A549 (cell line): ENCODE measurements at regions not wholly inside any gene's neighbourhood (a gene's known extent, or its start where the extent isn't known, plus 50 kb on each side); places are given as distances from the start of the nearest gene placed in this dataset.
"Not testable (repeated sequence)": the region's sequence is repeated elsewhere in the genome, so short reads cannot be mapped to it uniquely, and the experiment has no call there.

Experiments used
- ATAC-seq, 2 experiments: fragments of 200-7000 bp in 1 of 2; fragments of >200 bp in 1 of 2; cut with Nextera tagmentation in 1 of 2; cut with Tn5 transposase in 1 of 2; 3 replicates each; pipeline versions ENCODE4 v1.8.0 to v1.9.1; 2018 to 2020; ENCODE audit warnings: mild to moderate bottlenecking in 1 of 2, moderate library complexity in 1 of 2
- CTCF ChIA-PET: fragments of 300-600 bp; sonication (Branson Sonifier 250); formaldehyde crosslinking; extraction: SDS; loops from one replicate; lab custom pipeline; 2021; ENCODE audit warnings: antibody characterized with exemption, inconsistent platforms; lab: Yijun Ruan, JAX
- POLR2A ChIA-PET: fragments of 350-600 bp; formaldehyde crosslinking; extraction: SDS; loops from one replicate; lab custom pipeline; 2021; ENCODE audit warnings: antibody characterized with exemption, inconsistent platforms; lab: Yijun Ruan, JAX
- DNase-seq, 2 experiments: peaks; one replicate each; pipeline versions ENCODE4 v3.0.0 to v3.0.0-alpha.2; 2011 to 2016; ENCODE audit warnings: low read depth in 1 of 2, low spot score in 1 of 2
- FAIRE-seq: peaks from 2 replicates; lab custom pipeline; 2011; peaks lifted over from hg19 to GRCh38; lab: Jason Lieb, UNC
- H3K27ac ChIP-seq, 2 experiments: fragments of >200 bp; sonication (Bioruptor Twin); formaldehyde crosslinking; 3 replicates each; pipeline ENCODE4 v1.5.1; 2016 to 2017
- H3K4me1 ChIP-seq: fragments of >200 bp; sonication (Bioruptor Twin); formaldehyde crosslinking; 3 replicates; pipeline ENCODE4 v1.6.1; 2016
- H3K4me2 ChIP-seq: fragments of >200 bp; sonication (Bioruptor Twin); formaldehyde crosslinking; 3 replicates; pipeline ENCODE4 v1.6.1; 2016
- H3K4me3 ChIP-seq: fragments of >200 bp; sonication (Bioruptor Twin); formaldehyde crosslinking; 3 replicates; pipeline ENCODE4 v1.5.1; 2016
- H3K9me3 ChIP-seq: fragments of >200 bp; sonication (Bioruptor Twin); formaldehyde crosslinking; 3 replicates; pipeline ENCODE4 v1.6.1; 2016
- CBX8 ChIP-seq: fragments of 200-600 bp; sonication (generic); IDR thresholded peaks from 2 replicates; pipeline ENCODE4 v1.6.1; 2016
- CHD2 ChIP-seq: fragments of 150-350 bp; IDR thresholded peaks from 2 replicates; pipeline ENCODE4 v1.6.1; 2014; ENCODE audit warnings: low read length; ENCODE audit not compliant: partially characterized antibody
- CHD4 ChIP-seq: fragments of 200-600 bp; sonication (generic); IDR thresholded peaks from 2 replicates; pipeline ENCODE4 v1.6.1; 2016; ENCODE audit warnings: antibody characterized with exemption, mild to moderate bottlenecking, borderline replicate concordance
- EHMT2 ChIP-seq: fragments of 200-600 bp; sonication (generic); IDR thresholded peaks from 2 replicates; pipeline ENCODE4 v1.6.1; 2016; ENCODE audit warnings: antibody characterized with exemption, low read depth, mild to moderate bottlenecking, moderate library complexity
- ESRRA ChIP-seq: fragments of 150-350 bp; IDR thresholded peaks from 2 replicates; pipeline ENCODE4 v1.6.1; 2014; ENCODE audit warnings: mild to moderate bottlenecking, low read length, borderline replicate concordance
- FOXS1 ChIP-seq: fragments of 250-450 bp; sonication (Bioruptor Pico); IDR thresholded peaks from 2 replicates; pipeline ENCODE4 v1.5.0; 2020; ENCODE audit warnings: mild to moderate bottlenecking, moderate library complexity
- HDAC2 ChIP-seq: fragments of 200-600 bp; sonication (generic); IDR thresholded peaks from 2 replicates; pipeline ENCODE4 v1.6.1; 2016
- HEYL ChIP-seq: fragments of 250-450 bp; sonication (Bioruptor Pico); IDR thresholded peaks from 2 replicates; pipeline ENCODE4 v1.8.0; 2021; ENCODE audit warnings: mild to moderate bottlenecking, moderate library complexity
- HOXB5 ChIP-seq: fragments of 250-450 bp; sonication (Bioruptor Pico); IDR thresholded peaks from 2 replicates; pipeline ENCODE4 v1.5.0; 2020; ENCODE audit warnings: mild to moderate bottlenecking, moderate library complexity
- MYC ChIP-seq: IDR thresholded peaks from 2 replicates; pipeline ENCODE4 v1.6.1; 2012; ENCODE audit warnings: mild to moderate bottlenecking, inconsistent platforms, low read length, improper control_type of control experiment, borderline replicate concordance
- PHF8 ChIP-seq: fragments of 200-600 bp; sonication (generic); IDR thresholded peaks from 2 replicates; pipeline ENCODE4 v1.6.1; 2016; ENCODE audit warnings: low read depth, mild to moderate bottlenecking, antibody characterized with exemption, moderate library complexity, borderline replicate concordance
- RARB ChIP-seq: fragments of 250-450 bp; sonication (Bioruptor Pico); IDR thresholded peaks from 2 replicates; pipeline ENCODE4 v1.8.0; 2021; ENCODE audit warnings: mild to moderate bottlenecking, moderate library complexity
- RFX5 ChIP-seq: fragments of 450-650 bp; IDR thresholded peaks from 2 replicates; pipeline ENCODE4 v1.7.1; 2014; ENCODE audit warnings: antibody characterized with exemption, mild to moderate bottlenecking, moderate library complexity
- TP53 ChIP-seq: fragments of 250-450 bp; sonication (Bioruptor Pico); IDR thresholded peaks from 2 replicates; pipeline ENCODE4 v1.5.0; 2021; ENCODE audit warnings: mild to moderate bottlenecking, moderate library complexity
- ZC3H11A ChIP-seq: fragments of 450-650 bp; IDR thresholded peaks from 2 replicates; pipeline ENCODE4 v1.6.1; 2014; ENCODE audit warnings: antibody characterized with exemption, mild to moderate bottlenecking
- ZFP36 ChIP-seq: fragments of 450-650 bp; IDR thresholded peaks from 2 replicates; pipeline ENCODE4 v1.6.1; 2014; ENCODE audit warnings: borderline replicate concordance; ENCODE audit not compliant: partially characterized antibody
- WGBS: methylation state at CpG from one replicate; pipeline ENCODE4 v1.1.6; 2017; ENCODE audit errors: missing lambda C conversion rate; 5-methylcytosine and 5-hydroxymethylcytosine counted together
- TF ChIP-seq, protein P1 (sequence below): fragments of 200-600 bp; sonication (generic); IDR thresholded peaks from 2 replicates; pipeline ENCODE4 v1.6.1; 2016; ENCODE audit warnings: antibody characterized with exemption, mild to moderate bottlenecking, moderate library complexity
- TF ChIP-seq, protein P2 (sequence below): IDR thresholded peaks from 2 replicates; pipeline ENCODE4 v1.6.1; 2012
- TF ChIP-seq, protein P3 (sequence below): fragments of >200 bp; sonication (Bioruptor Twin); formaldehyde crosslinking; IDR thresholded peaks from 2 replicates; pipeline ENCODE4 v1.6.1; 2016
- TF ChIP-seq, protein P4 (sequence below): fragments of 250-450 bp; sonication (Bioruptor Pico); IDR thresholded peaks from 2 replicates; pipeline ENCODE4 v1.5.0; 2020; ENCODE audit warnings: low read depth, mild to moderate bottlenecking, moderate library complexity

DNA sequence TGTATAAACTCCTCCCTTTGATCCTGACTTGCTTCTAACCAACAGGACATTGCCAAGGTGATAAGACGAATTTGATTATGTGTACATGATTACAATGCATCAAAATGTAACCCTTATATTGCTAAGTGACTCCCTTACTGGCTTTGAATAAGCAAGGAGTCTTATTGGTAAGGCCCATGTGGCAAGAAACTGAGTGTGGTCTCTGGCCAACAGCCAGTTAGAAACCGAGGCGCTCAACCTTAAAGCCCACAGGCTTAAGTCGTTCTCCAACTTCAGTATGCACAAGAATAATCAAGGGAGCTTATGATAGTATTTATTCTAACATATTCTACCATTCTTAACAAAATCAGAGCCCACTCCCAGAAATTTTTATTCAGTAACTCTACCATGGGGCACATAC, 374.2 kb upstream of the F9 start:
- no peak overlapping the region for H3K27ac ChIP-seq
- FAIRE-seq (no peak), DNase-seq (no peak), ATAC-seq (no peak)
- no peak overlapping the region for H3K4me3 ChIP-seq
- ChIA-PET CTCF (no interaction called here), POLR2A (no interaction called here)
- WGBS = 0% methylated on average over 3 of the region's 4 CpGs
- no peaks in the 10 kb centered on the region for H3K9me3 ChIP-seq
- H3K4me2 ChIP-seq = no peak overlapping the region
- TF ChIP-seq, protein P1, sequence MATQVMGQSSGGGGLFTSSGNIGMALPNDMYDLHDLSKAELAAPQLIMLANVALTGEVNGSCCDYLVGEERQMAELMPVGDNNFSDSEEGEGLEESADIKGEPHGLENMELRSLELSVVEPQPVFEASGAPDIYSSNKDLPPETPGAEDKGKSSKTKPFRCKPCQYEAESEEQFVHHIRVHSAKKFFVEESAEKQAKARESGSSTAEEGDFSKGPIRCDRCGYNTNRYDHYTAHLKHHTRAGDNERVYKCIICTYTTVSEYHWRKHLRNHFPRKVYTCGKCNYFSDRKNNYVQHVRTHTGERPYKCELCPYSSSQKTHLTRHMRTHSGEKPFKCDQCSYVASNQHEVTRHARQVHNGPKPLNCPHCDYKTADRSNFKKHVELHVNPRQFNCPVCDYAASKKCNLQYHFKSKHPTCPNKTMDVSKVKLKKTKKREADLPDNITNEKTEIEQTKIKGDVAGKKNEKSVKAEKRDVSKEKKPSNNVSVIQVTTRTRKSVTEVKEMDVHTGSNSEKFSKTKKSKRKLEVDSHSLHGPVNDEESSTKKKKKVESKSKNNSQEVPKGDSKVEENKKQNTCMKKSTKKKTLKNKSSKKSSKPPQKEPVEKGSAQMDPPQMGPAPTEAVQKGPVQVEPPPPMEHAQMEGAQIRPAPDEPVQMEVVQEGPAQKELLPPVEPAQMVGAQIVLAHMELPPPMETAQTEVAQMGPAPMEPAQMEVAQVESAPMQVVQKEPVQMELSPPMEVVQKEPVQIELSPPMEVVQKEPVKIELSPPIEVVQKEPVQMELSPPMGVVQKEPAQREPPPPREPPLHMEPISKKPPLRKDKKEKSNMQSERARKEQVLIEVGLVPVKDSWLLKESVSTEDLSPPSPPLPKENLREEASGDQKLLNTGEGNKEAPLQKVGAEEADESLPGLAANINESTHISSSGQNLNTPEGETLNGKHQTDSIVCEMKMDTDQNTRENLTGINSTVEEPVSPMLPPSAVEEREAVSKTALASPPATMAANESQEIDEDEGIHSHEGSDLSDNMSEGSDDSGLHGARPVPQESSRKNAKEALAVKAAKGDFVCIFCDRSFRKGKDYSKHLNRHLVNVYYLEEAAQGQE = no peak
- TF ChIP-seq PHF8 = no peak
- TF ChIP-seq, protein P2, sequence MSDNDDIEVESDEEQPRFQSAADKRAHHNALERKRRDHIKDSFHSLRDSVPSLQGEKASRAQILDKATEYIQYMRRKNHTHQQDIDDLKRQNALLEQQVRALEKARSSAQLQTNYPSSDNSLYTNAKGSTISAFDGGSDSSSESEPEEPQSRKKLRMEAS = no peak
- H3K4me1 ChIP-seq = no peaks in the 10 kb centered on the region

- 0% methylated on average over 2 of the region's 5 CpGs for WGBS
- DNase-seq, CTCF ChIA-PET, H3K4me3 ChIP-seq, H3K9me3 ChIP-seq, H3K27ac ChIP-seq, H3K4me1 ChIP-seq, H3K4me2 ChIP-seq, FAIRE-seq, ATAC-seq, POLR2A ChIA-PET: not testable (repeated sequence)
These were observed 383.9 kb upstream of the F9 start for GRCh38 chrX:139146625-139147024.

GRCh38 chrX:139141370-139141769, 389.2 kb upstream of the F9 start:
- POLR2A ChIA-PET = no interaction called here
- WGBS = 25% methylated on average over 3 of the region's 3 CpGs
- no peaks in the 10 kb centered on the region for H3K4me1 ChIP-seq
- ATAC-seq = no peak
- no peak overlapping the region for H3K4me2 ChIP-seq
- no peaks in the 10 kb centered on the region for H3K9me3 ChIP-seq
- TF ChIP-seq ZC3H11A (no peak), PHF8 (no peak)
- H3K27ac ChIP-seq = no peak overlapping the region
- FAIRE-seq = no peak
- CTCF ChIA-PET = no interaction called here
- H3K4me3 ChIP-seq = no peak overlapping the region
- DNase-seq = no peak

GRCh38 chrX:139134316-139134715, 396.2 kb upstream of the F9 start:
- Histone ChIP-seq H3K9me3 (no peaks in the 10 kb centered on the region), H3K4me2 (no peak overlapping the region), H3K4me3 (no peak overlapping the region), H3K4me1 (no peaks in the 10 kb centered on the region)
- FAIRE-seq (no peak), DNase-seq (no peak)
- 0% methylated on average over 5 of the region's 5 CpGs for WGBS
- CTCF ChIA-PET = no interaction called here
- TF ChIP-seq HOXB5 (CRISPR knock-in tag) = no peak
- no peak for TF ChIP-seq TP53 (CRISPR knock-in tag)
- TF ChIP-seq CBX8 = no peak
- TF ChIP-seq ZFP36 = no peak
- no peak for TF ChIP-seq FOXS1 (CRISPR knock-in tag)
- no peak for TF ChIP-seq CHD2
- TF ChIP-seq, protein P3, sequence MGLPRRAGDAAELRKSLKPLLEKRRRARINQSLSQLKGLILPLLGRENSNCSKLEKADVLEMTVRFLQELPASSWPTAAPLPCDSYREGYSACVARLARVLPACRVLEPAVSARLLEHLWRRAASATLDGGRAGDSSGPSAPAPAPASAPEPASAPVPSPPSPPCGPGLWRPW = no peak
- TF ChIP-seq PHF8 = no peak
- no peak for TF ChIP-seq ESRRA
- no peak for TF ChIP-seq MYC
- TF ChIP-seq, protein P1 = no peak
- TF ChIP-seq CHD4 = no peak
- TF ChIP-seq RFX5 = no peak
- TF ChIP-seq RARB (CRISPR knock-in tag) = no peak
- TF ChIP-seq EHMT2 = no peak
- TF ChIP-seq, protein P4, sequence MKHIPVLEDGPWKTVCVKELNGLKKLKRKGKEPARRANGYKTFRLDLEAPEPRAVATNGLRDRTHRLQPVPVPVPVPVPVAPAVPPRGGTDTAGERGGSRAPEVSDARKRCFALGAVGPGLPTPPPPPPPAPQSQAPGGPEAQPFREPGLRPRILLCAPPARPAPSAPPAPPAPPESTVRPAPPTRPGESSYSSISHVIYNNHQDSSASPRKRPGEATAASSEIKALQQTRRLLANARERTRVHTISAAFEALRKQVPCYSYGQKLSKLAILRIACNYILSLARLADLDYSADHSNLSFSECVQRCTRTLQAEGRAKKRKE (CRISPR knock-in tag) = no peak
- no peak for TF ChIP-seq HEYL (CRISPR knock-in tag)
- TF ChIP-seq HDAC2 = no peak
- TF ChIP-seq, all 56 proteins: peak for 0
- POLR2A ChIA-PET = no interaction called here
- H3K27ac ChIP-seq = no peak overlapping the region
- no peak for ATAC-seq
